ENCODE measurements at regions not wholly inside any gene's neighbourhood (a gene's known extent, or its start where the extent isn't known, plus 50 kb on each side); places are given as distances from the start of the nearest gene placed in this dataset.

DNA sequence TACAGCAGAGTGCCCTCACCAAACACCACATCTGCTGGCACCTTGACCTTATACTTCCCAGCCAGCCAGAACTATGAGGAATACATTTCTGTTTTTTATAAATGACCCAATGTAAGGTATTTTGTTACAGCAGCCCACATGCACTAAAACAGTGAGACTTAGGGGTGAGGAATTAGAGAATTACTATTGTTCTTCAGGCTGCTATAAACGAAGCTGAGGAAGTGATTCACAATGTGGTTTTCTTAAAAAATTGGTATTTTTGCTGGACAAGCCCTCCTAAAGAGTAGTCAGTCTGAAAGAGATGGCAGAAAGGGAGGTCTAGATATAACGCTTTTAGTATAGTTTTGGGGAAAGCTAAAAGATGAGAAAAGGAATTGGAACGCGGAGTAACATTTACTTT is 101.0 kb downstream of the SLITRK6 start:
- Histone ChIP-seq H4K20me1 (ENCODE audit: insufficient read depth) (no peaks in the 10 kb centered on the region), H3K36me3 (ENCODE audit: control insufficient read depth in 1 of 2, insufficient read depth in 2 of 2, low read length in 2 of 2) (no peaks in the 10 kb centered on the region), H3K27me3 (ENCODE audit: insufficient read depth, low read length) (no peaks in the 10 kb centered on the region), H3K9me3 (ENCODE audit: control insufficient read depth in 1 of 2, insufficient read depth in 1 of 2, low read depth in 1 of 2, low read length in 2 of 2) (no peaks in the 10 kb centered on the region), H3K9ac (ENCODE audit: low read length) (no peak overlapping the region), H3K79me2 (ENCODE audit: insufficient read depth, low read length) (no peaks in the 10 kb centered on the region), H3K9me2 (ENCODE audit: insufficient read depth) (no peaks in the 10 kb centered on the region), H2AFZ (ENCODE audit: low read depth, low read length, poor library complexity, severe bottlenecking) (no peak overlapping the region), H3K4me3 (replicated peaks in 1 of 2; ENCODE audit: low read depth in 1 of 2, low read length in 2 of 2) (no peak overlapping the region), H3K27ac (ENCODE audit: low read depth, low read length) (no peak overlapping the region), H3K4me1 (ENCODE audit: control insufficient read depth in 1 of 2, insufficient read depth in 2 of 2, low read length in 2 of 2) (no peaks in the 10 kb centered on the region), H3K4me2 (ENCODE audit: low read length) (no peak overlapping the region)
- BruUV-seq (replicated peaks), result no TSS peak
- intact Hi-C loops (cut with micrococcal nuclease), result no loop called here
- ATAC-seq, result no peak
- POLR2A ChIA-PET, result no interaction called here
- RAD21 ChIA-PET (ENCODE audit: low non-redundant PET in 1 of 2, low total read pairs in 2 of 2, uncharacterized antibody in 2 of 2, unreplicated experiment in 2 of 2), result no interaction called here
- CTCF ChIA-PET, result no interaction called here
- no peak for DNase-seq (ENCODE audit: low read depth, low spot score)
- TF ChIP-seq SP1 (IDR thresholded peaks at IDR 0.05; ENCODE audit: low read depth), result no peak
- TF ChIP-seq, protein P1, sequence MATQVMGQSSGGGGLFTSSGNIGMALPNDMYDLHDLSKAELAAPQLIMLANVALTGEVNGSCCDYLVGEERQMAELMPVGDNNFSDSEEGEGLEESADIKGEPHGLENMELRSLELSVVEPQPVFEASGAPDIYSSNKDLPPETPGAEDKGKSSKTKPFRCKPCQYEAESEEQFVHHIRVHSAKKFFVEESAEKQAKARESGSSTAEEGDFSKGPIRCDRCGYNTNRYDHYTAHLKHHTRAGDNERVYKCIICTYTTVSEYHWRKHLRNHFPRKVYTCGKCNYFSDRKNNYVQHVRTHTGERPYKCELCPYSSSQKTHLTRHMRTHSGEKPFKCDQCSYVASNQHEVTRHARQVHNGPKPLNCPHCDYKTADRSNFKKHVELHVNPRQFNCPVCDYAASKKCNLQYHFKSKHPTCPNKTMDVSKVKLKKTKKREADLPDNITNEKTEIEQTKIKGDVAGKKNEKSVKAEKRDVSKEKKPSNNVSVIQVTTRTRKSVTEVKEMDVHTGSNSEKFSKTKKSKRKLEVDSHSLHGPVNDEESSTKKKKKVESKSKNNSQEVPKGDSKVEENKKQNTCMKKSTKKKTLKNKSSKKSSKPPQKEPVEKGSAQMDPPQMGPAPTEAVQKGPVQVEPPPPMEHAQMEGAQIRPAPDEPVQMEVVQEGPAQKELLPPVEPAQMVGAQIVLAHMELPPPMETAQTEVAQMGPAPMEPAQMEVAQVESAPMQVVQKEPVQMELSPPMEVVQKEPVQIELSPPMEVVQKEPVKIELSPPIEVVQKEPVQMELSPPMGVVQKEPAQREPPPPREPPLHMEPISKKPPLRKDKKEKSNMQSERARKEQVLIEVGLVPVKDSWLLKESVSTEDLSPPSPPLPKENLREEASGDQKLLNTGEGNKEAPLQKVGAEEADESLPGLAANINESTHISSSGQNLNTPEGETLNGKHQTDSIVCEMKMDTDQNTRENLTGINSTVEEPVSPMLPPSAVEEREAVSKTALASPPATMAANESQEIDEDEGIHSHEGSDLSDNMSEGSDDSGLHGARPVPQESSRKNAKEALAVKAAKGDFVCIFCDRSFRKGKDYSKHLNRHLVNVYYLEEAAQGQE (IDR thresholded peaks at IDR 0.05; ENCODE audit: low read depth), result no peak
- TF ChIP-seq, protein P2, sequence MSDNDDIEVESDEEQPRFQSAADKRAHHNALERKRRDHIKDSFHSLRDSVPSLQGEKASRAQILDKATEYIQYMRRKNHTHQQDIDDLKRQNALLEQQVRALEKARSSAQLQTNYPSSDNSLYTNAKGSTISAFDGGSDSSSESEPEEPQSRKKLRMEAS (IDR thresholded peaks at IDR 0.05), result no peak
- TF ChIP-seq ZFX (IDR thresholded peaks at IDR 0.05), result no peak
- TF ChIP-seq TCF7L2 (IDR thresholded peaks at IDR 0.05; ENCODE audit: borderline replicate concordance, extremely low read depth, insufficient read depth, insufficient read length), result no peak
- no peak for TF ChIP-seq SRF (IDR thresholded peaks at IDR 0.05; ENCODE audit: low read depth)
- no peak for TF ChIP-seq POLR2AphosphoS5 (IDR thresholded peaks at IDR 0.05; ENCODE audit: low read depth, low read length)
- TF ChIP-seq CEBPB (IDR thresholded peaks at IDR 0.05; ENCODE audit: low read depth), result no peak
- no peak for TF ChIP-seq ELF1 (IDR thresholded peaks at IDR 0.05; ENCODE audit: borderline replicate concordance, low read depth)
- TF ChIP-seq EZH2phosphoT487 (IDR thresholded peaks at IDR 0.05; ENCODE audit: borderline replicate concordance), result no peak
- TF ChIP-seq SIN3A (IDR thresholded peaks at IDR 0.05; ENCODE audit: low read depth), result no peak
- TF ChIP-seq EGR1 (IDR thresholded peaks at IDR 0.05; ENCODE audit: low read depth), result no peak
- TF ChIP-seq ZNF274 (IDR thresholded peaks at IDR 0.05; ENCODE audit: low read depth, low read length), result no peak
- TF ChIP-seq, protein P3, sequence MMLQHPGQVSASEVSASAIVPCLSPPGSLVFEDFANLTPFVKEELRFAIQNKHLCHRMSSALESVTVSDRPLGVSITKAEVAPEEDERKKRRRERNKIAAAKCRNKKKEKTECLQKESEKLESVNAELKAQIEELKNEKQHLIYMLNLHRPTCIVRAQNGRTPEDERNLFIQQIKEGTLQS (IDR thresholded peaks at IDR 0.05), result no peak

All from HCT116 (cell line).